H9 (cell line): ENCODE measurements at regions not wholly inside any gene's neighbourhood (a gene's known extent, or its start where the extent isn't known, plus 50 kb on each side); places are given as distances from the start of the nearest gene placed in this dataset.

ENCODE experiments used
- DNase-seq: peaks from one replicate; pipeline ENCODE4 v3.0.0-alpha.2; 2017
- H2AFZ ChIP-seq: one replicate; pipeline ENCODE4 v1.6.1; 2013; ENCODE audit warnings: mild to moderate bottlenecking, low read length, control low read depth, moderate library complexity
- H2AK5ac ChIP-seq: 2 replicates; pipeline ENCODE4 v1.6.1; 2013; ENCODE audit warnings: low read length, control low read depth, mixed read lengths; ENCODE audit not compliant: insufficient read length
- H2BK120ac ChIP-seq: one replicate; pipeline ENCODE4 v1.6.1; 2013; ENCODE audit warnings: low read depth, mild to moderate bottlenecking, low read length, control low read depth, inconsistent platforms; ENCODE audit not compliant: poor library complexity, severe bottlenecking
- H2BK12ac ChIP-seq: 2 replicates; pipeline ENCODE4 v1.6.1; 2013; ENCODE audit warnings: low read length, control low read depth, mixed read lengths, low read depth; ENCODE audit not compliant: insufficient read length
- H2BK15ac ChIP-seq: 2 replicates; pipeline ENCODE4 v1.6.1; 2013; ENCODE audit warnings: low read depth, low read length, control low read depth
- H2BK20ac ChIP-seq: one replicate; pipeline ENCODE4 v1.6.1; 2013; ENCODE audit warnings: low read depth, mild to moderate bottlenecking, low read length, control low read depth, inconsistent platforms; ENCODE audit not compliant: poor library complexity, severe bottlenecking
- H2BK5ac ChIP-seq: 2 replicates; pipeline ENCODE4 v1.6.1; 2013; ENCODE audit warnings: low read length, control low read depth, mixed read lengths; ENCODE audit not compliant: insufficient read length
- H3K14ac ChIP-seq: 2 replicates; pipeline ENCODE4 v1.6.1; 2013; ENCODE audit warnings: low read length, control low read depth; ENCODE audit not compliant: insufficient read depth
- H3K18ac ChIP-seq: 2 replicates; pipeline ENCODE4 v1.6.1; 2013; ENCODE audit warnings: low read depth, mild to moderate bottlenecking, mixed read lengths, low read length, control low read depth; ENCODE audit not compliant: insufficient read length
- H3K23ac ChIP-seq: 2 replicates; pipeline ENCODE4 v1.6.1; 2013; ENCODE audit warnings: low read length, control low read depth, mixed read lengths, low read depth; ENCODE audit not compliant: insufficient read length
- H3K23me2 ChIP-seq: 2 replicates; pipeline ENCODE4 v1.6.1; 2013; ENCODE audit warnings: low read depth, mild to moderate bottlenecking, mixed read lengths, low read length, control low read depth; ENCODE audit not compliant: insufficient read length, poor library complexity, severe bottlenecking
- H3K27ac ChIP-seq: 2 replicates; pipeline ENCODE4 v1.5.1; 2013; ENCODE audit warnings: low read length, control low read depth, mixed read lengths, low read depth; ENCODE audit not compliant: insufficient read length
- H3K27me3 ChIP-seq: 2 replicates; pipeline ENCODE4 v1.6.1; 2013; ENCODE audit warnings: low read length, control low read depth, inconsistent platforms; ENCODE audit not compliant: insufficient read depth
- H3K4ac ChIP-seq: 2 replicates; pipeline ENCODE4 v1.6.1; 2013; ENCODE audit warnings: low read depth, mild to moderate bottlenecking, control low read depth, inconsistent platforms, low read length, moderate library complexity
- H3K4me1 ChIP-seq: 2 replicates; pipeline ENCODE4 v1.6.1; 2013; ENCODE audit warnings: low read length, control low read depth, inconsistent platforms; ENCODE audit not compliant: insufficient read depth
- H3K4me2 ChIP-seq: 2 replicates; pipeline ENCODE4 v1.6.1; 2013; ENCODE audit warnings: low read length, control low read depth, mixed read lengths; ENCODE audit not compliant: insufficient read length, insufficient read depth
- H3K56ac ChIP-seq: 2 replicates; pipeline ENCODE4 v1.6.1; 2013; ENCODE audit warnings: low read depth, mild to moderate bottlenecking, mixed read lengths, low read length, control low read depth; ENCODE audit not compliant: insufficient read length
- H3K79me1 ChIP-seq: 2 replicates; pipeline ENCODE4 v1.6.1; 2013; ENCODE audit warnings: low read depth, mild to moderate bottlenecking, moderate library complexity, low read length, control low read depth, inconsistent platforms; ENCODE audit not compliant: insufficient read depth, poor library complexity, severe bottlenecking
- H3K79me2 ChIP-seq: 2 replicates; pipeline ENCODE4 v1.6.1; 2013; ENCODE audit warnings: low read length, control low read depth, inconsistent platforms; ENCODE audit not compliant: insufficient read depth
- H3K9ac ChIP-seq: 2 replicates; pipeline ENCODE4 v1.6.1; 2013; ENCODE audit warnings: low read length, control low read depth, mixed read lengths; ENCODE audit not compliant: insufficient read length; ENCODE audit errors: extremely low read depth
- H3K9me3 ChIP-seq: one replicate; pipeline ENCODE4 v1.6.1; 2013; ENCODE audit warnings: low read depth, low read length, inconsistent platforms; ENCODE audit not compliant: control insufficient read depth
- H3T11ph ChIP-seq: one replicate; pipeline ENCODE4 v1.6.1; 2013; ENCODE audit warnings: mild to moderate bottlenecking, low read length, control low read depth, inconsistent platforms
- H4K20me1 ChIP-seq: one replicate; pipeline ENCODE4 v1.6.1; 2013; ENCODE audit not compliant: control insufficient read depth, insufficient read length, insufficient read depth
- H4K5ac ChIP-seq: 2 replicates; pipeline ENCODE4 v1.6.1; 2013; ENCODE audit warnings: low read depth, mild to moderate bottlenecking, mixed read lengths, low read length, control low read depth; ENCODE audit not compliant: insufficient read length
- H4K8ac ChIP-seq: replicated peaks from 2 replicates; pipeline ENCODE4 v1.6.1; 2013; ENCODE audit warnings: low read length, control low read depth, mixed read lengths, low read depth; ENCODE audit not compliant: insufficient read length
- H4K91ac ChIP-seq: 2 replicates; pipeline ENCODE4 v1.6.1; 2013; ENCODE audit warnings: low read depth, mild to moderate bottlenecking, moderate library complexity, mixed read lengths, low read length, control low read depth; ENCODE audit not compliant: insufficient read length
- H3K27ac Mint-ChIP-seq, 3 experiments: 2 replicates in 2 of 3; 3 replicates in 1 of 3; pipeline ENCODE4 v1.8.0; 2020 to 2021; ENCODE audit warnings: mixed read lengths in 3 of 3, mild to moderate bottlenecking in 1 of 3, moderate library complexity in 1 of 3
- H3K27me3 Mint-ChIP-seq: 2 replicates; pipeline ENCODE4 v1.8.0; 2021; ENCODE audit warnings: low read depth, mild to moderate bottlenecking, moderate library complexity, mixed read lengths
- H3K36me3 Mint-ChIP-seq, 3 experiments: 2 replicates in 2 of 3; 3 replicates in 1 of 3; pipeline ENCODE4 v1.8.0; 2020 to 2021; ENCODE audit warnings: low read depth in 3 of 3, mixed read lengths in 3 of 3; ENCODE audit not compliant: insufficient read depth in 1 of 3
- H3K4me1 Mint-ChIP-seq, 2 experiments: 2 replicates each; pipeline ENCODE4 v1.8.0; 2020; ENCODE audit warnings: mixed read lengths in 2 of 2
- H3K4me3 Mint-ChIP-seq, 2 experiments: 2 replicates in 1 of 2; 3 replicates in 1 of 2; pipeline ENCODE4 v1.8.0; 2020 to 2021; ENCODE audit warnings: mild to moderate bottlenecking in 2 of 2, mixed read lengths in 2 of 2, moderate library complexity in 1 of 2
- H3K9me3 Mint-ChIP-seq, 2 experiments: 2 replicates in 1 of 2; 3 replicates in 1 of 2; pipeline ENCODE4 v1.8.0; 2020; ENCODE audit warnings: mild to moderate bottlenecking in 2 of 2, mixed read lengths in 2 of 2, moderate library complexity in 1 of 2
- CTCF ChIP-seq: fragments of 200-600 bp; sonication (generic); conservative IDR thresholded peaks from 3 replicates; pipeline ENCODE4 v1.8.0; 2021; ENCODE audit warnings: antibody characterized with exemption, mild to moderate bottlenecking
- WGBS: extraction: QIAGEN DNeasy Blood & Tissue Kit; methylation state at CpG from one replicate; pipeline ENCODE4 v1.1.7; 2013; ENCODE audit warnings: missing lambda C conversion rate, low lambda C conversion rate, mixed read lengths; ENCODE audit not compliant: insufficient read length; ENCODE audit errors: extremely low coverage; 5-methylcytosine and 5-hydroxymethylcytosine counted together

DNA sequence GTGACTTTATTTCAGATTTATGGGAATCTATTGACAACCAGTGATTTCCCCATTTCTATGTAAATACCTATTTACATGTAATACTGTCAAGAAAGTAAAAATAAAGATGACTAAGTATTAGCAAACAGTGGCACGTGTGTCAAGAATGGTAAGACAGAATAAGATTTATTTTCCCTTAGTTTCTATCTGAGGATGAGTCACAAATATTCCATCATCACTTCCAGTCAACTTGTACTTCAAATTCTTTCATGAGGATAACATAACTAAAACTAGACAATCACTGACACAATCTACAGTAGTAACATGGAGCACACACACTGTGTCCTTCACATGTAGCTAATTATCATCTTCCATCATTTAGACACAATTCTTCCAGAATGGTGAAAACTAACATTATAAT, 625.3 kb upstream of the PCDH7 start:
- no peak for DNase-seq
- no peak overlapping the region for H3K18ac ChIP-seq
- Mint-ChIP-seq H3K27ac (no peak overlapping the region), H3K4me3 (no peak overlapping the region), H3K36me3 (peaks cover 2 to 9% (median 3%) of the 10 kb centered on the region in 3 experiments; a peak in 4 of 7 replicates), H3K4me1 (no peaks in the 10 kb centered on the region), H3K9me3 (peaks cover 7 to 9% of the 10 kb centered on the region in 2 experiments), H3K27me3 (no peaks in the 10 kb centered on the region)
- no peak overlapping the region for H3K4ac ChIP-seq
- no peak overlapping the region for H2BK15ac ChIP-seq
- H3K9me3 ChIP-seq = no peaks in the 10 kb centered on the region
- H4K91ac ChIP-seq = no peak overlapping the region
- no CpG with 5 or more reads among the region's 1 CpG for WGBS
- no peak overlapping the region for H2BK12ac ChIP-seq
- H3K27ac ChIP-seq = no peak overlapping the region
- no peak overlapping the region for H3T11ph ChIP-seq
- no peak overlapping the region for H2BK20ac ChIP-seq
- no peak overlapping the region for H3K9ac ChIP-seq
- H3K56ac ChIP-seq = no peak overlapping the region
- no peak for TF ChIP-seq CTCF
- no peak overlapping the region for H4K8ac ChIP-seq
- no peak overlapping the region for H2AK5ac ChIP-seq
- H3K4me2 ChIP-seq = no peak overlapping the region
- H3K27me3 ChIP-seq = no peaks in the 10 kb centered on the region
- H4K20me1 ChIP-seq = no peaks in the 10 kb centered on the region
- H2BK120ac ChIP-seq = no peak overlapping the region
- no peaks in the 10 kb centered on the region for H3K23me2 ChIP-seq
- no peak overlapping the region for H2BK5ac ChIP-seq
- no peak overlapping the region for H2AFZ ChIP-seq
- no peaks in the 10 kb centered on the region for H3K79me2 ChIP-seq
- H3K23ac ChIP-seq = no peak overlapping the region
- H3K79me1 ChIP-seq = no peaks in the 10 kb centered on the region
- H4K5ac ChIP-seq = no peak overlapping the region
- no peaks in the 10 kb centered on the region for H3K4me1 ChIP-seq
- H3K14ac ChIP-seq = no peak overlapping the region
